ENCODE measurements at regions not wholly inside any gene's neighbourhood (a gene's known extent, or its start where the extent isn't known, plus 50 kb on each side); places are given as distances from the start of the nearest gene placed in this dataset.

- Mint-ChIP-seq H3K36me3 (ENCODE audit: low read depth) (no peaks in the 10 kb centered on the region), H3K27ac (no peak overlapping the region), H3K27me3 (no peaks in the 10 kb centered on the region), H3K9me3 (peaks cover 6% of the 10 kb centered on the region), H3K4me1 (no peaks in the 10 kb centered on the region), H3K4me3 (no peak overlapping the region)
- ATAC-seq (no peak), DNase-seq (no peak)
Measured at GRCh38 chr10:107899502-107900062, 735.1 kb upstream of the SORCS1 start.

GRCh38 chr10:107899075-107899474 lies 734.6 kb upstream of the SORCS1 start:
- Mint-ChIP-seq H3K4me3 (no peak overlapping the region), H3K27me3 (no peaks in the 10 kb centered on the region)

GRCh38 chr10:107898392-107898791 lies 733.9 kb upstream of the SORCS1 start:
- DNase-seq: no peak
- peaks cover 6% of the 10 kb centered on the region for H3K9me3 Mint-ChIP-seq
- H3K36me3 Mint-ChIP-seq (ENCODE audit: low read depth): no peaks in the 10 kb centered on the region
- no peak overlapping the region for H3K4me3 Mint-ChIP-seq
- H3K27me3 Mint-ChIP-seq: no peaks in the 10 kb centered on the region
- H3K27ac Mint-ChIP-seq: no peak overlapping the region
- no peak for ATAC-seq
- no peaks in the 10 kb centered on the region for H3K4me1 Mint-ChIP-seq

More at GRCh38 chr10:107899075-107899474, 734.6 kb upstream of the SORCS1 start:
- DNase-seq (no peak), ATAC-seq (no peak)
- peaks cover 6% of the 10 kb centered on the region for H3K9me3 Mint-ChIP-seq
- H3K27ac Mint-ChIP-seq: no peak overlapping the region
- H3K36me3 Mint-ChIP-seq (ENCODE audit: low read depth): no peaks in the 10 kb centered on the region
- no peaks in the 10 kb centered on the region for H3K4me1 Mint-ChIP-seq

GRCh38 chr10:107894516-107894915 lies 730.0 kb upstream of the SORCS1 start:
- Mint-ChIP-seq H3K4me3 (no peak overlapping the region), H3K27me3 (no peaks in the 10 kb centered on the region), H3K27ac (no peak overlapping the region), H3K4me1 (no peaks in the 10 kb centered on the region), H3K9me3 (no peaks in the 10 kb centered on the region), H3K36me3 (ENCODE audit: low read depth) (no peaks in the 10 kb centered on the region)
- ATAC-seq (no peak), DNase-seq (no peak)

- DNase-seq (no peak), ATAC-seq (no peak)
- Mint-ChIP-seq H3K9me3 (peaks cover 14% of the 10 kb centered on the region), H3K4me1 (no peaks in the 10 kb centered on the region), H3K27ac (no peak overlapping the region), H3K27me3 (no peaks in the 10 kb centered on the region), H3K36me3 (ENCODE audit: low read depth) (peaks cover 2% of the 10 kb centered on the region), H3K4me3 (no peak overlapping the region)
Measured at GRCh38 chr10:107889105-107889504, 724.6 kb upstream of the SORCS1 start.

- Mint-ChIP-seq H3K4me3 (no peak overlapping the region), H3K27ac (no peak overlapping the region), H3K9me3 (peaks cover 15% of the 10 kb centered on the region), H3K27me3 (no peaks in the 10 kb centered on the region), H3K4me1 (no peaks in the 10 kb centered on the region), H3K36me3 (ENCODE audit: low read depth) (peaks cover 2% of the 10 kb centered on the region)
- ATAC-seq (no peak), DNase-seq (no peak)
Measured at GRCh38 chr10:107880185-107880584, 715.7 kb upstream of the SORCS1 start.

GRCh38 chr10:107873007-107873406 lies 708.5 kb upstream of the SORCS1 start:
- Mint-ChIP-seq H3K4me3 (no peak overlapping the region), H3K27ac (no peak overlapping the region), H3K36me3 (ENCODE audit: low read depth) (no peaks in the 10 kb centered on the region), H3K4me1 (no peaks in the 10 kb centered on the region), H3K9me3 (peaks cover 5% of the 10 kb centered on the region), H3K27me3 (no peaks in the 10 kb centered on the region)
- ATAC-seq: no peak
- no peak for DNase-seq

GRCh38 chr10:107865691-107866090 lies 701.2 kb upstream of the SORCS1 start:
- Mint-ChIP-seq H3K9me3 (no peaks in the 10 kb centered on the region), H3K4me1 (no peaks in the 10 kb centered on the region), H3K4me3 (no peak overlapping the region), H3K27me3 (no peaks in the 10 kb centered on the region), H3K36me3 (ENCODE audit: low read depth) (no peaks in the 10 kb centered on the region), H3K27ac (no peak overlapping the region)
- DNase-seq (no peak), ATAC-seq (no peak)

GRCh38 chr10:107859065-107859464 lies 694.6 kb upstream of the SORCS1 start:
- ATAC-seq (no peak), DNase-seq (no peak)
- H3K9me3 Mint-ChIP-seq: no peaks in the 10 kb centered on the region
- no peak overlapping the region for H3K27ac Mint-ChIP-seq
- no peaks in the 10 kb centered on the region for H3K36me3 Mint-ChIP-seq (ENCODE audit: low read depth)
- no peaks in the 10 kb centered on the region for H3K27me3 Mint-ChIP-seq
- H3K4me1 Mint-ChIP-seq: no peaks in the 10 kb centered on the region
- no peak overlapping the region for H3K4me3 Mint-ChIP-seq

GRCh38 chr10:107856047-107856315 lies 691.5 kb upstream of the SORCS1 start:
- Mint-ChIP-seq H3K4me3 (no peak overlapping the region), H3K27me3 (no peaks in the 10 kb centered on the region), H3K4me1 (no peaks in the 10 kb centered on the region), H3K36me3 (ENCODE audit: low read depth) (no peaks in the 10 kb centered on the region), H3K9me3 (peaks cover 4% of the 10 kb centered on the region), H3K27ac (no peak overlapping the region)
- no peak for ATAC-seq
- no peak for DNase-seq

- DNase-seq: no peak
- Mint-ChIP-seq H3K27ac (no peak overlapping the region), H3K27me3 (no peaks in the 10 kb centered on the region)
Measured at GRCh38 chr10:107855301-107856046, 691.0 kb upstream of the SORCS1 start.

GRCh38 chr10:107848726-107849360 lies 684.3 kb upstream of the SORCS1 start:
- Mint-ChIP-seq H3K9me3 (peaks cover 4% of the 10 kb centered on the region), H3K4me3 (no peak overlapping the region), H3K27ac (no peak overlapping the region), H3K36me3 (ENCODE audit: low read depth) (no peaks in the 10 kb centered on the region), H3K27me3 (no peaks in the 10 kb centered on the region), H3K4me1 (no peaks in the 10 kb centered on the region)
- ATAC-seq (no peak), DNase-seq (no peak)

More at GRCh38 chr10:107855301-107856046, 691.0 kb upstream of the SORCS1 start:
- H3K9me3 Mint-ChIP-seq: peaks cover 4% of the 10 kb centered on the region
- H3K4me3 Mint-ChIP-seq: no peak overlapping the region
- no peaks in the 10 kb centered on the region for H3K36me3 Mint-ChIP-seq (ENCODE audit: low read depth)
- no peaks in the 10 kb centered on the region for H3K4me1 Mint-ChIP-seq
- ATAC-seq: no peak

GRCh38 chr10:107847620-107848019 lies 683.1 kb upstream of the SORCS1 start:
- DNase-seq: no peak
- Mint-ChIP-seq H3K9me3 (peaks cover 4% of the 10 kb centered on the region), H3K27me3 (no peaks in the 10 kb centered on the region), H3K4me3 (no peak overlapping the region), H3K4me1 (no peaks in the 10 kb centered on the region), H3K27ac (no peak overlapping the region), H3K36me3 (ENCODE audit: low read depth) (no peaks in the 10 kb centered on the region)
- no peak for ATAC-seq

GRCh38 chr10:107834706-107835105 lies 670.2 kb upstream of the SORCS1 start:
- Mint-ChIP-seq H3K9me3 (peaks cover 14% of the 10 kb centered on the region), H3K4me3 (no peak overlapping the region), H3K4me1 (no peaks in the 10 kb centered on the region), H3K36me3 (ENCODE audit: low read depth) (no peaks in the 10 kb centered on the region), H3K27ac (no peak overlapping the region), H3K27me3 (no peaks in the 10 kb centered on the region)
- DNase-seq: no peak
- no peak for ATAC-seq

- H3K36me3 Mint-ChIP-seq (ENCODE audit: low read depth): no peaks in the 10 kb centered on the region
- no peak for ATAC-seq
- H3K4me1 Mint-ChIP-seq: no peaks in the 10 kb centered on the region
- peaks cover 10% of the 10 kb centered on the region for H3K9me3 Mint-ChIP-seq
- no peak for DNase-seq
- H3K4me3 Mint-ChIP-seq: no peak overlapping the region
- H3K27ac Mint-ChIP-seq: no peak overlapping the region
- no peaks in the 10 kb centered on the region for H3K27me3 Mint-ChIP-seq
Measured at GRCh38 chr10:107831772-107832171, 667.3 kb upstream of the SORCS1 start.

Measured in activated naive CD8-positive, alpha-beta T cell treated with anti-CD3 and anti-CD28 coated beads, Interleukin-2, amount 50 U/mL, for 24 hours (primary cell).